Vagina (tissue), 2 donors: ENCODE measurements at regions not wholly inside any gene's neighbourhood (a gene's known extent, or its start where the extent isn't known, plus 50 kb on each side); places are given as distances from the start of the nearest gene placed in this dataset.

Experiments
- DNase-seq, 2 donors: peaks; one replicate each; pipeline ENCODE4 v3.0.0-alpha.2; 2017; ENCODE audit errors: extremely low spot score in 2 of 2
- H3K27ac ChIP-seq: fragments of 200-600 bp; sonication (generic); one replicate; pipeline ENCODE4 v1.5.1; 2019
- H3K27me3 ChIP-seq: fragments of 200-600 bp; sonication (generic); one replicate; pipeline ENCODE4 v1.5.1; 2019
- H3K36me3 ChIP-seq, 2 donors: fragments of 200-600 bp; sonication (generic); one replicate each; pipeline ENCODE4 v1.5.1; 2017 to 2019
- H3K4me1 ChIP-seq: fragments of 200-600 bp; sonication (generic); one replicate; pipeline ENCODE4 v1.5.1; 2019
- H3K4me3 ChIP-seq, 2 donors: fragments of 200-600 bp; sonication (generic); 1 replicate in 1 of 2; 2 replicates in 1 of 2; pipeline ENCODE4 v1.5.1; 2016 to 2019
- H3K9me3 ChIP-seq: fragments of 200-600 bp; sonication (generic); one replicate; pipeline ENCODE4 v1.5.1; 2019
- CTCF ChIP-seq, 3 experiments: fragments of 450-650 bp in 2 of 3; fragments of 200-600 bp in 1 of 3; sonication (generic) in 1 of 3; IDR thresholded peaks; one replicate each; pipeline ENCODE4 v1.5.1; 2017 to 2019; ENCODE audit warnings: antibody characterized with exemption in 3 of 3, mild to moderate bottlenecking in 2 of 3, moderate library complexity in 2 of 3
- POLR2A ChIP-seq, 2 donors: fragments of 450-650 bp; IDR thresholded peaks; one replicate each; pipeline ENCODE4 v1.6.1; 2017; ENCODE audit warnings: antibody characterized with exemption in 2 of 2, mild to moderate bottlenecking in 2 of 2, moderate library complexity in 2 of 2
- POLR2AphosphoS5 ChIP-seq, 2 donors: sonication (generic); formaldehyde crosslinking; IDR thresholded peaks; one replicate each; pipeline ENCODE4 v1.9.0; 2017; ENCODE audit warnings: antibody characterized with exemption in 2 of 2, mild to moderate bottlenecking in 2 of 2, low read depth in 1 of 2; ENCODE audit not compliant: insufficient read depth in 1 of 2
- intact Hi-C: fragments of 100-400 bp; cut with DNase I; formaldehyde crosslinking; loops from one replicate; pipeline ENCODE4 v1.15.1; 2023

GRCh38 chr7:67765481-67766175 is 769.0 kb downstream of the TYW1 start:
- Histone ChIP-seq H3K4me1 (no peaks in the 10 kb centered on the region), H3K27me3 (no peaks in the 10 kb centered on the region), H3K9me3 (no peaks in the 10 kb centered on the region), H3K4me3 (no peak overlapping the region), H3K36me3 (no peaks in the 10 kb centered on the region), H3K27ac (no peak overlapping the region)
- intact Hi-C loops: no loop called here
- TF ChIP-seq POLR2A (IDR thresholded peaks at IDR 0.05) (no peak), POLR2AphosphoS5 (IDR thresholded peaks at IDR 0.05; ENCODE audit: insufficient read depth in 1 of 2, low read depth in 1 of 2) (no peak), CTCF (IDR thresholded peaks at IDR 0.05) (no peak)
- no peak for DNase-seq

GRCh38 chr7:67766906-67767410 is 770.3 kb downstream of the TYW1 start:
- no peaks in the 10 kb centered on the region for H3K27me3 ChIP-seq
- no peak for DNase-seq
- no peak overlapping the region for H3K4me3 ChIP-seq
- intact Hi-C loops: no loop called here
- H3K27ac ChIP-seq: no peak overlapping the region
- no peak for TF ChIP-seq POLR2A (IDR thresholded peaks at IDR 0.05)
- no peak for TF ChIP-seq POLR2AphosphoS5 (IDR thresholded peaks at IDR 0.05; ENCODE audit: insufficient read depth in 1 of 2, low read depth in 1 of 2)
- no peak for TF ChIP-seq CTCF (IDR thresholded peaks at IDR 0.05)
- H3K4me1 ChIP-seq: no peaks in the 10 kb centered on the region
- no peaks in the 10 kb centered on the region for H3K9me3 ChIP-seq
- no peaks in the 10 kb centered on the region for H3K36me3 ChIP-seq

GRCh38 chr7:67771846-67772605 is 775.4 kb downstream of the TYW1 start:
- no peak overlapping the region for H3K27ac ChIP-seq
- H3K27me3 ChIP-seq: no peaks in the 10 kb centered on the region
- no peak for DNase-seq
- no peaks in the 10 kb centered on the region for H3K9me3 ChIP-seq
- TF ChIP-seq POLR2AphosphoS5 (IDR thresholded peaks at IDR 0.05; ENCODE audit: insufficient read depth in 1 of 2, low read depth in 1 of 2) (no peak), CTCF (IDR thresholded peaks at IDR 0.05) (no peak), POLR2A (IDR thresholded peaks at IDR 0.05) (no peak)
- no peak overlapping the region for H3K4me3 ChIP-seq
- H3K4me1 ChIP-seq: no peaks in the 10 kb centered on the region
- no peaks in the 10 kb centered on the region for H3K36me3 ChIP-seq
- intact Hi-C loops: no loop called here

- H3K27ac ChIP-seq: no peak overlapping the region
- no peak overlapping the region for H3K4me3 ChIP-seq
- no peaks in the 10 kb centered on the region for H3K4me1 ChIP-seq
- no peaks in the 10 kb centered on the region for H3K27me3 ChIP-seq
- intact Hi-C loops: no loop called here
- DNase-seq: no peak
- TF ChIP-seq CTCF (IDR thresholded peaks at IDR 0.05) (no peak), POLR2AphosphoS5 (IDR thresholded peaks at IDR 0.05; ENCODE audit: insufficient read depth in 1 of 2, low read depth in 1 of 2) (no peak), POLR2A (IDR thresholded peaks at IDR 0.05) (no peak)
- no peaks in the 10 kb centered on the region for H3K36me3 ChIP-seq
- no peaks in the 10 kb centered on the region for H3K9me3 ChIP-seq
Measured at GRCh38 chr7:67773081-67773480, 776.4 kb downstream of the TYW1 start.

DNA sequence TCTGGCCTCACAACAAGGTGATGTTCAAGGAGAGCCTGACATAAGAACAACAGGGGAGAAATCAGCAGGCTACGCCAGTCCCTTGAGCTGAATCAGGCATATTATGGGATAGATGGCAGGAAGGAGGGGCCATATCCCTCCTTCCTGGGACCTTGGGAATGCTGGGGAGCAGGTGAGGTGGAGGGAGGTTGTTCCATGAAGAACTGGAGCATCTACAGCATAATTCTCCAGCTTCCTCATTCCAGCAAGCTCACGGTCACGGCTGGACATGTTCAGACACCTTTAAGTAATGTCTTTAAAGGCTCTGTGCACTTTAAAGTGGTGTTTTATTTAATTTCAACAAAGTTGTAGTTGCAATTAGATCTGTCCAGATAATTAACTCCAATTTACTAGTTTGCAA is 780.5 kb downstream of the TYW1 start:
- H3K9me3 ChIP-seq: no peaks in the 10 kb centered on the region
- no peak for DNase-seq
- H3K36me3 ChIP-seq: no peaks in the 10 kb centered on the region
- TF ChIP-seq CTCF (IDR thresholded peaks at IDR 0.05) (no peak), POLR2AphosphoS5 (IDR thresholded peaks at IDR 0.05; ENCODE audit: insufficient read depth in 1 of 2, low read depth in 1 of 2) (no peak), POLR2A (IDR thresholded peaks at IDR 0.05) (no peak)
- no peaks in the 10 kb centered on the region for H3K4me1 ChIP-seq
- no peaks in the 10 kb centered on the region for H3K27me3 ChIP-seq
- intact Hi-C loops: no loop called here
- H3K27ac ChIP-seq: no peak overlapping the region
- no peak overlapping the region for H3K4me3 ChIP-seq
